ENCODE measurements at regions not wholly inside any gene's neighbourhood (a gene's known extent, or its start where the extent isn't known, plus 50 kb on each side); places are given as distances from the start of the nearest gene placed in this dataset.

DNA sequence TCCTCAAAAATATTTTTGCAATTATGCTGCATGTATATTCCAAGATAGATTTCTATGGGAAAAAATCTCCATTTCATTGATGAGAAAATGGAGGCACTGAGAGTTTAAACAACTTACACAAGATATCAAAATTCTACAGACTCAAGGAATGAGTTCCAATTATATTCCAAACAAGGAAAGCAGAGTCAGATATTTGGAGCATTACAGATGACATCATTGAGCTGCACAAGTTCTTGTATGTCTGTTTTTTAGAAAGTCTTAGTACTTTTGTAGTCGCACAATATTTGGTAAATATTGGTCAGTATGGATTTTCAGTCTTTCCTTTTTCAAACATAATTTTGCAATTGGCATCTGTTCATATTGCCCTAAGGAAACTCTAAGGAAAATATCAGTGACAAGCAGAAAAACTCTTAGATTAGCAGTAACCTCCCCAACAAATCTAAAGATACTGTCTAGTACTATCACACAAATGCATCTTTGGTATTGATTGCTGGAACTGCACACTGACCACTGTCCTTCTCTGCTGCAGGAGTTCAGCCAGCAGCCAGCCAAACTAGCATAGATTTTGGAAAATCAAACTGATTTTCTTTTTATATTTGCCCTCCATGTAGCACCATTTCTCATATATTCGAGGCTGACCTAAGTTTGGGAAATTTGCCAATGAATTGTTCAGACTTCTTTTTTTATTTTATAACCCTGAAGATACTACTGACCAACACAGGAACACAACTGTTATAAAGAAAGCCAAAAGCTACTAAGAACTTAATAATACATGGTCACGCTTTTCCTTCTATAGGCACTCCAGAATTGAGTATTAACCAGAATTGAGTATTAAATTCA lies 51.7 kb upstream of the TBX18 start:
- intact Hi-C loops (cut with DNase I), result no loop called here
- no peak for ATAC-seq
- H3K9me3 ChIP-seq, result no peaks in the 10 kb centered on the region

More for the DNA sequence above, 51.7 kb upstream of the TBX18 start:
- no peak for DNase-seq
- 60 to 73% methylated on average over 3 of the region's 3 CpGs for WGBS, 2 donors
- no peak overlapping the region for H3K4me3 ChIP-seq
- H3K4me1 ChIP-seq, result no peaks in the 10 kb centered on the region
- no peak overlapping the region for H3K27ac ChIP-seq
- no peaks in the 10 kb centered on the region for H3K27me3 ChIP-seq
- H3K36me3 ChIP-seq, result no peaks in the 10 kb centered on the region
- TF ChIP-seq, protein P1, sequence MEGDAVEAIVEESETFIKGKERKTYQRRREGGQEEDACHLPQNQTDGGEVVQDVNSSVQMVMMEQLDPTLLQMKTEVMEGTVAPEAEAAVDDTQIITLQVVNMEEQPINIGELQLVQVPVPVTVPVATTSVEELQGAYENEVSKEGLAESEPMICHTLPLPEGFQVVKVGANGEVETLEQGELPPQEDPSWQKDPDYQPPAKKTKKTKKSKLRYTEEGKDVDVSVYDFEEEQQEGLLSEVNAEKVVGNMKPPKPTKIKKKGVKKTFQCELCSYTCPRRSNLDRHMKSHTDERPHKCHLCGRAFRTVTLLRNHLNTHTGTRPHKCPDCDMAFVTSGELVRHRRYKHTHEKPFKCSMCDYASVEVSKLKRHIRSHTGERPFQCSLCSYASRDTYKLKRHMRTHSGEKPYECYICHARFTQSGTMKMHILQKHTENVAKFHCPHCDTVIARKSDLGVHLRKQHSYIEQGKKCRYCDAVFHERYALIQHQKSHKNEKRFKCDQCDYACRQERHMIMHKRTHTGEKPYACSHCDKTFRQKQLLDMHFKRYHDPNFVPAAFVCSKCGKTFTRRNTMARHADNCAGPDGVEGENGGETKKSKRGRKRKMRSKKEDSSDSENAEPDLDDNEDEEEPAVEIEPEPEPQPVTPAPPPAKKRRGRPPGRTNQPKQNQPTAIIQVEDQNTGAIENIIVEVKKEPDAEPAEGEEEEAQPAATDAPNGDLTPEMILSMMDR (IDR thresholded peaks at IDR 0.05), result no peak
- FAIRE-seq, result no peak
